ENCODE measurements at regions not wholly inside any gene's neighbourhood (a gene's known extent, or its start where the extent isn't known, plus 50 kb on each side); places are given as distances from the start of the nearest gene placed in this dataset.
"Not testable (repeated sequence)": the region's sequence is repeated elsewhere in the genome, so short reads cannot be mapped to it uniquely, and the experiment has no call there.

DNA sequence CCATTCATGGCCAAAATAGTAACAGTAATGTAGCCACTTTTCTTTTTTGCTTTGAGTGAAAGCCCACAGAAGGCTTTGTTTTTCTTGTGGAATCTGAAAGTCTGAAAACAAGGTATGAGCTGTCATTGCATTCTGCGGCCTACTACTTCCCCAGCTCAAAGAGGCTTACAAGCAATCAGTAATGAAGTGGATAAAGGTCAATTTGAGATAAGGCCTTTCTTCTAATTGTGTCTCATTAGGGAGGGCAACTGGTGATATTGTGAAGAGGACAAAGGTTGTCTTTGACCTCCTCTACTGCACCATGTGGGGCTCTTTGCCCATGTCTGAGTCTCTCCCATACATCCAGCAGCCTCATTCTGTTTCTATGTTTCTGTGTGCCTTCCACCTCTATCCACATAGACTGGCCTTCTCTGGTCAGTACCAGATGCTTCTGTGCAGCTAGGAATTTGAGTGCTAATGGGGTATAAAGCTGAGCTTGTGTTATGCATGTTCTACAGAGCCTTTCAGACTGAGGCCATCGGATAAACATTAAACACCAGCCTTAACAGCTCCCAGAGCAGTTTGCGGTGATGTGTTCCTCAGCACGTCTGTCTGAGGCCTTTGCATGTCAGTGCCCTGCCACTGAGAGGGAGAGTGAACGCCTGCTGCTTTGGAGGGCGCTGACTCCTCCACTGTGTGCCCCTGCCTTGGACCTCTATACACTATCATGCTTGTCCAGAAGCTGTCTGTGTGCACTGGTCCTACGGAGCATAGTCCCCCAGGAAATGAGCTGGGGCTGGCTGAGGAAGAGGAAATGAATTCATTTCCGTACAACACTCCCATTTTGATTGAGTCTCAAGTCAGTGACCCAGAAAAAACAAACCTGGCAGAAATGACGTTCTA is 80.2 kb downstream of the SH2D1A start:
- DNase-seq (ENCODE audit: low spot score): no peak

DNA sequence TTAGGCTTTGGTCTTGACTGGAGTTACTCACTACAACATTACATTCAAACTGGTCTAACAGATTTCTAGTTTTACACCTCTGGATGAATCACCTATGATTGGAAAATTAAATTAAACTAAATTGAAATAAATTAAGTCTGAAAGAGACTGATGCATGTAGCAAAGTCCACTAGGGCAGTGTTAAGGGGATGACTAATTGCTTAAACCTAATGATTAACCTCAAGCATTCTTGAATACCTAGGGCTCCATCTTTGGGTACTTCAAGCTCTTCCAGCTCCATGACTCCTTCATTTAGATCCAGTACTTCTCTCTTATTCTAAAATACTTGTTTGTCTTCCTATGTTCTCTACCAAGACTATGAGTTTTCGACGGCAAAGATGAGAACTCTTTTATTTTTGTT is 86.8 kb downstream of the SH2D1A start:
- no peak for DNase-seq (ENCODE audit: low spot score)

- no peak for DNase-seq (ENCODE audit: low spot score)
Measured at GRCh38 chrX:124435616-124436015, 89.3 kb downstream of the SH2D1A start.

- DNase-seq (ENCODE audit: low spot score): no peak
Measured at GRCh38 chrX:124440695-124441094, 94.3 kb downstream of the SH2D1A start.

DNA sequence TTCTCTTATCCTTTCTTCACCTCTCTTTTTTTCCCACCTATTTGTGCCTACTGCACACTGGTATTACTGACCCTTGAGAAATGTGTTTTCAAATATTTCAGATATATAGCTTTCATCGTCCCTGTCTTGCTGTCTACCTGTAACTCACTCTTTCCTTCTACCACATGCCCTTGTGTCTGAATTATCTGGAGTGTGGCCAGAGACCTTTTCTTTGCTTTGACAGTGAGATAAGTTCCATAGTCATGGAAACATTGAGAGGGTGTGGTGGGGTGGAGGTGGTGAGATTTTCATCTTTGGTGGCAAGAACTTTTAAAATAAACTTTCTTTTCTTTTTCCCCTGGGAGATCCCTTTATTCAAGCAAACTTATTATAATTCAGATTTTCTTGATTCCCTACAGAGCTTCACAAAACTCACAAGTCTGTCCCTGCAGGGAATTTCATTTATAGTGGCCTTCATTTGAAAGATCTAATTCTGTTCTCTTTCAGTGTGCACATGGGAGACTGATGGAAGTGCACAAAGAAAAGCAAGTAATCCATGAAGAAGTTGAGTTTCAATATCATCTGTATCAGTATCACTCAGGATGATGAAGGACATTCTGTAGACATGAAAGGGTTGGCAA is 95.7 kb downstream of the SH2D1A start:
- DNase-seq (ENCODE audit: low spot score): no peak

DNA sequence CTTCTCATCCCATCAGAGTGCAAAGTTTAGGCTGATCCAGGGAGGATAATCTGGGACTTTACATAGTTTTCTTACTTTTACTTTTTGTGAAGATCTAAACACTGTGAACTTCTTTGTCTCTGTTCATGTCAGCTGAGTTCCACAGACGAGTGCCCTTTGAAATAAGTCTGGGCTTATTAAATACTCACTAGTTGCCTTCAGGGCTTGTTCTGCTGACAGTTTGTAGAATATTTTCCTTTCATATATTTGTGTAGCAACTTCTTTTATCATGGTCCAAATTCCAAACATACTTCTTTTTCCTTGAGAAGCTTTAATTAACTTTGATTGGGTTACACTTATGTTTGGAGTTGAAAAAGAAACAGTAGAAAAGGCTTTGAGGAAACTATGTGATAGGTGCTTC is 109.6 kb downstream of the SH2D1A start:
- no peak for DNase-seq (ENCODE audit: low spot score)

DNA sequence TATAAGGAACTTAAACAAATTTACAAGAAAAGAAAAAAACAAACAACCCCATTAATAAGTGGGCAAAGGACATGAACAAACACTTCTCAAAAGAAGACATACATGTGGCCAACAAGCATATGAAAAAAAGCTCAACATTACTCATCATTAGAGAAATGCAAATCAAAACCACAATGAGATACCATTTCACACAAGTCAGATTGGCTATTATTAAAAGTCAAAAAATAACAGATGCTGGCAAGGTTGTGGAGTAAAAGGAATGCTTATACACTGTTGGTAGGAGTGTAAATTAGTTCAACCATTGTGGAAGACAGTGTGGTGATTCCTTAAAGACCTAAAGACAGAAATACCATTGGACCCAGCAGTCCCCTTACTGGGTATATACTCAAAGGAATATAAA is 113.5 kb downstream of the SH2D1A start:
- DNase-seq (ENCODE audit: low spot score): not testable (repeated sequence)

DNA sequence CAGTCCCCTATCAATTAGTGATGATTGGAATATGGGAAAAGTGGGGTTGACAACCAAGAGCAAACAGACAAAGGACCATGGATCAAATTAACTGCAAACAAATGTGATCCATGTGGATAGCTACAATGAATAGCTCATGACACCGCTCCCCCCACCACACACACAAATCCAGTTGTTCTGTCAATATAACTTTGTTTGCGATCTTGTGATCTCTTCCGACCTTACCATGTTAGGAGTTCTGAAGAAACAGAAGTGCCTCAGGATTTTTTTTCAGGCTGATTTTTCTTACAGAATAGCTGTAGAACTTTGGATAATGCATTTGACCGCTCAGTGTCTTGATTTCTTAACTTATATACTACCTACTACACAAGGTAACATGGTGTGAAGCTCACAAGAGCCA is 116.6 kb downstream of the SH2D1A start:
- no peak for DNase-seq (ENCODE audit: low spot score)

GRCh38 chrX:124467202-124467601 is 120.8 kb downstream of the SH2D1A start:
- no peak for DNase-seq (ENCODE audit: low spot score)

GRCh38 chrX:124475358-124475757 is 129.0 kb downstream of the SH2D1A start:
- no peak for DNase-seq (ENCODE audit: low spot score)

GRCh38 chrX:124476562-124476961 is 130.2 kb downstream of the SH2D1A start:
- no peak for DNase-seq (ENCODE audit: low spot score)

DNA sequence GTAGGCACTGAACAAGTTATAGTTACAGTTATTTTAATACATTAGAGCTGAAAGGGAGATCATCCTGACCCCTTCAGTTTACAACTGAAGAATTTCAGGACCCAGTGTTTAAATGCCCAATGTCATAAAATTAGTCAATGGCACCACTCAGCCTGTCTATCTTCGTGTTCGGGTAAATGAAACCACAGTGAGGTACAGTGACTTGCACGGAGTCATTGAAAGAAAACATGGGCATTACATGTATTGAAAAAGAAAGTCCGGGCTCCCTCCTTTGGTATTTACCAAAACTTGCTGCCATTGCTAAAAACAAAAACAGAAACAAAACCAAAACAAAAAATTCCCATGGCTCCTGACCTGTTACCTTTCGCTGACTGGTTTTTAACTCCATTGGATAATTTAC is 131.7 kb downstream of the SH2D1A start:
- no peak for DNase-seq (ENCODE audit: low spot score)

DNA sequence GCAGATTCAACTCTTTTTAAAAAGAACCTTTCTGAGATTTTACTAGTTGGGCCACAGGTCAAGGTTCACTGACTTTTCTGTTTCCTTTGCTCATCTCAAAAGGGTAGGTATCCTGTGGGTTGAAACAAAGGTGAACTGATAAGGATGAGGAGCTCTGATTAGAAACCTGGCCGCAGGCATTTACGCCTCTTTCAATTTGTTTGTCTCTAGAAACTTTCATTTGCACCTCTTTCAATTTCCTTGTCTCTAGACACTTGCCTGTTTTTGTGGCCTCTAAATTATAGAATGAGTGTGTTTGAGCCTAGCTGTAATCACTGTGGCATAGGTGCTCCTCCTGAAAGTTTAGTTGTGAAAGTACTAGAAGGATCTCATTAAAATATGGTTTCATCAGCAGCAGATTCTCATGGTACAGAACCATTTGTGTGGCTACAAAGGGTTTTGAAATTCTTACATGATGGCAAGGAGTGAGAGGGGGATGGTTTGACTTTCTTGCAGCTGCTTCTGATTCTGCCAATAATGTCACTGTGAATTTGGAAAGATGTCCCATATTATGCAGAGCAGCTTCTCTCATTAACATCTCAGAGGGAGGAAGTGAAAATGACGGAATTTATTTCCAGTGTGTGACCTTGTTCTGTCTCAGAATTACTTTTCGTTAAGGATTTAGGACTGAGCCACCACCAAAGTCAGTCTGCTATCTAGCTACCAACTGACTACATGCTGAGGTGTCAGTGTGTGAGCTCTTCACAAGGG is 142.2 kb downstream of the SH2D1A start:
- DNase-seq (ENCODE audit: low spot score): no peak

DNA sequence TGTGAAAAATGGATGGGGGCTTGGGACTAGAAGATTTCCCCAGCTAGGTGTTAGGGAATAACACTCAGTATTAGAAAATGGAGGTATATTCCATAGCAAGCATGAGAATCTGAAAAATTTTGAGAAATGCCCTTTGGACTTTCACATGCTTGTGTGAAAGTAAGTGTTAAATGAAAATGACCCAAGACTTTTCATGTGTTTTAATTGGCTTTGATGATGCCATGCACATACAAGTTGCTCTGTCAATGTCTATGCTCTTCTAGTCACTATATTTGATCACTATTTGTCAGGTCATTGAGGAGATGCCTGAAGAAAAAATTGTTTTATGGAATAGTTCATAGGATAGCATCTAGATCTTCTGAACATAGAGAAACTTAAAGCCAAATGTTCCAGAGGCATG is 147.6 kb downstream of the SH2D1A start:
- no peak for DNase-seq (ENCODE audit: low spot score)

- DNase-seq (ENCODE audit: low spot score): no peak
Measured at GRCh38 chrX:124497386-124497785, 151.0 kb downstream of the SH2D1A start.

DNA sequence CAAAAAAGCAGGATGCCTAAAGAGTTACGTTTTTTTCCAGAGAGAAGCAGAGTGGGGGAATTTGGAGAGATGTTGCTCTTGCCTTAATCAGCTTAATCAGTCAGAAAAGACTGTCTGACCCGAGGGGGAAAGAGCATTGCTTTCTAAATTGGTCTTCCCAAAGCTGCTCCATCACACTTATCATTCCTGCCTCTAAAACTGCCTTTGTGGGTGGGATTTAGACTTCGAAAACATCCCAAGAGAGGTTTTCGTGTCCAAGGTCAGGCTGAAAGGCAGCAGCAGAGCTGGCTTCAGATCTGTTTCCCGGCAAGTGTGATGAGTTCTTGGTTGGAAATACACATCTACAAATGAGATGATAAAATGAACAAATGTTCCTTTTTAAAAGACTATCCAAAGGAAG is 155.2 kb downstream of the SH2D1A start:
- no peak for DNase-seq (ENCODE audit: low spot score)

DNA sequence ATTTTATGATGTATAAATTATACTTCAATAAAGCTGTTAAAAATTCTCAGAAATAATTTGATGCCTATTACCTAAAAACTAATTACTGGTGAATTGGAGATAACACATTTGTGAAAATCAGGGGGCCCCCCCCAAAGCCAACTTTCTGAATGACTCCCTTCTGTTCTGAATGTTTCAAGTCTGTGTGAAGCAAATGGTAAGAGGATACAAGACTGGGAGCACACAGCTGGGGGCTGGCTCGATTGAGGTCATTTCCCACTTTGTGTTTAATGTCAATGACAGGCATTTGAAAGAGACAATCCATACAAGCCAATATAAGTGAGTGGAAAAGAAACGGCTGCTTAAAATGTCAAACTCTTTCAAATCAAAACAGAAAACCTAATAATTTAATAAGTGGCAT is 155.8 kb downstream of the SH2D1A start:
- no peak for DNase-seq (ENCODE audit: low spot score)

- no peak for DNase-seq (ENCODE audit: low spot score)
Measured at GRCh38 chrX:124502599-124502998, 156.2 kb downstream of the SH2D1A start.

- no peak for DNase-seq (ENCODE audit: low spot score)
Measured at GRCh38 chrX:124504111-124504983, 158.0 kb downstream of the SH2D1A start.

- DNase-seq (ENCODE audit: low spot score): no peak
Measured at GRCh38 chrX:124506066-124506465, 159.7 kb downstream of the SH2D1A start.

- DNase-seq (ENCODE audit: low spot score): no peak
Measured at GRCh38 chrX:124507246-124507645, 160.9 kb downstream of the SH2D1A start.

DNA sequence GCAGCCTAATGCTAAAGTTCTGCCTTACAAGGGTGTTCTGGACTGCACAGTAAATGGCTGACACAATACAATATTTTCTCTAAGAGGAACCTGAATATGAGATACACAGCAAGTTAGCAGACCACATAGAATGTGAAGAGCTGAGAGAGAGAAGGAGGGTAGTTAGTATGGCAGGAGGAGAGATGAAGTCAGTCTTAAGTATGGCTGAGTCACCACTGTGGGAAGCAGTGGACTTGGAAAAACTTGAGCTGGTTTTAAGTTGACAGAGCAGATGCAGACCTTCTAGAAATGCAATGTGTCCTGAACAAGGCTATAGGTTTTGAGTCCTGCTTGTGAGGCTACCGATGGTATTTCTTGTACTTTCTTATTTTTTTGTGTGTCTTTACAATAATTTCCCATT is 172.5 kb downstream of the SH2D1A start:
- no peak for DNase-seq (ENCODE audit: low spot score)

Data from NAMALWA (cell line).